GM23248 (cell line): ENCODE measurements at regions not wholly inside any gene's neighbourhood (a gene's known extent, or its start where the extent isn't known, plus 50 kb on each side); places are given as distances from the start of the nearest gene placed in this dataset.

Source experiments
- EZH2 ChIP-seq: fragments of 200-600 bp; sonication (generic); IDR thresholded peaks from 2 replicates; pipeline ENCODE4 v1.6.1; 2018; ENCODE audit warnings: antibody characterized with exemption, mild to moderate bottlenecking; ENCODE audit not compliant: insufficient read depth, poor library complexity, severe bottlenecking
- EZH2phosphoT487 ChIP-seq: fragments of 200-600 bp; sonication (generic); IDR thresholded peaks from 2 replicates; pipeline ENCODE4 v1.6.1; 2018; ENCODE audit warnings: antibody characterized with exemption, moderate library complexity, mild to moderate bottlenecking, low read depth; ENCODE audit not compliant: insufficient read depth

DNA sequence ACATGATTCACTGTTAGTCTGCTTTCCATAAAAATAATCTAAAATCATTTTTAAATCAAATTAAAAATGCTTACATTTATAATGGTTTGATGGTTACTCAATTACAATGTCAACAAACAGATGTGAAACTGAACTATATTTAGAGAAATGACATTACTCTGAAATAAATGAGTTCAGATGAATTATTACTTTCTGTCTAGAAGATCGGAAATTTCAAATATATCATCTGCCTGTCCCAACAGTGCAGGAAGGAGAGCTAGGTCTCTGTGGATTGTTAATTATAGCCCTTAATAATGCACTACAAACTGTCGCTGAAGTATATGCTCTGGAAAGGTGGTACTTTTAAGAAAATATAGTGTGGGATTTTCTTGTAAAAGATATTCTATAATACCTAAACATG, 109.8 kb downstream of the DSEL start:
- TF ChIP-seq EZH2phosphoT487 (no peak), EZH2 (no peak)
